ENCODE measurements at regions not wholly inside any gene's neighbourhood (a gene's known extent, or its start where the extent isn't known, plus 50 kb on each side); places are given as distances from the start of the nearest gene placed in this dataset.
A peak's percentile ranks its signal among the peaks of the same experiment; 100 is the strongest.
"Not testable (repeated sequence)": the region's sequence is repeated elsewhere in the genome, so short reads cannot be mapped to it uniquely, and the experiment has no call there.

DNA sequence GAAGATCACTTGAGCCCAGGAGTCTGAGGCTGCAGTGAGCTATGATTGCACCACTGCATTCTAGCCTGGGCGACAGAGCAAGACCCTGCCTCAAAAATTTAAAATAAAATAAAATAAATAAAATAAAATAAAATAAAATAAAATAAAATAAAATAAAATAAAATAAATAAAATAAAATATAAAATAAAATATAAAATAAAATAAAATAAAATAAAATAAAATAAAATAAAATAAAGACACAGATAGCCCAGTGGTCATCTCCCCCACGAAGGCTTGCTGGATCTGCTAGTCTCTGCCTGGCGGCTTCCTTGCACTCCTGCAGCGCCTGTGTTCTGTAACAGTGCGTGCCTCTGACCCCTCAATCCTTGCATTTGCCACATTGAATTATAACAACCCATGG lies 76.8 kb upstream of the PWP1 start:
- H3K27me3 ChIP-seq (ENCODE audit: control insufficient read depth in 1 of 2, insufficient read depth in 2 of 2, low read length in 2 of 2); DNase-seq (ENCODE audit: low spot score); H3K4me3 ChIP-seq (replicated peaks in 1 of 3; ENCODE audit: insufficient read depth in 1 of 3, low read depth in 2 of 3, low read length in 3 of 3); H3K36me3 ChIP-seq (replicated peaks in 1 of 2; ENCODE audit: control insufficient read depth in 1 of 2, insufficient read depth in 2 of 2, low read length in 2 of 2); BruUV-seq (replicated peaks); H3K27ac ChIP-seq (ENCODE audit: extremely low read length, insufficient read depth, low read length); POLR2A ChIA-PET; H3K4me2 ChIP-seq (ENCODE audit: low read depth, low read length); H3K79me2 ChIP-seq (ENCODE audit: insufficient read depth, low read length); H3K9me3 ChIP-seq (ENCODE audit: low read length); H3K9ac ChIP-seq (ENCODE audit: insufficient read depth, low read depth, low read length); H4K20me1 ChIP-seq (ENCODE audit: insufficient read depth, low read length); H2AFZ ChIP-seq (ENCODE audit: low read length); ATAC-seq; FAIRE-seq: not testable (repeated sequence)
- H3K4me1 ChIP-seq (ENCODE audit: insufficient read depth, low read length), result peaks cover 16% of the 10 kb centered on the region
- CTCF ChIA-PET (ENCODE audit: low intra/inter-chr PET ratio, low total read pairs), result interaction anchor here (1.8 to 2.7 kb wide), 2 partner anchors 474 to 477 kb away, joined by 4 to 25 read pairs; no protein-coding TSS in a partner anchor
- 62% methylated on average over 5 of the region's 5 CpGs for WGBS (ENCODE audit: low lambda C conversion rate)
- intact Hi-C loops (cut with micrococcal nuclease; ENCODE audit: unreplicated experiment) (loop anchor here (5.0 kb wide), 1 partner anchor 291 kb away; a partner anchor contains a TSS), in situ Hi-C loops (cut with HindIII; ENCODE audit: extremely low pct_ligation_motif_present, low pct_unique_long_range_greater_than_20kb) (loop anchor here (5.0 to 10.0 kb wide), 3 partner anchors 161 to 476 kb away; no protein-coding TSS in a partner anchor)

DNA sequence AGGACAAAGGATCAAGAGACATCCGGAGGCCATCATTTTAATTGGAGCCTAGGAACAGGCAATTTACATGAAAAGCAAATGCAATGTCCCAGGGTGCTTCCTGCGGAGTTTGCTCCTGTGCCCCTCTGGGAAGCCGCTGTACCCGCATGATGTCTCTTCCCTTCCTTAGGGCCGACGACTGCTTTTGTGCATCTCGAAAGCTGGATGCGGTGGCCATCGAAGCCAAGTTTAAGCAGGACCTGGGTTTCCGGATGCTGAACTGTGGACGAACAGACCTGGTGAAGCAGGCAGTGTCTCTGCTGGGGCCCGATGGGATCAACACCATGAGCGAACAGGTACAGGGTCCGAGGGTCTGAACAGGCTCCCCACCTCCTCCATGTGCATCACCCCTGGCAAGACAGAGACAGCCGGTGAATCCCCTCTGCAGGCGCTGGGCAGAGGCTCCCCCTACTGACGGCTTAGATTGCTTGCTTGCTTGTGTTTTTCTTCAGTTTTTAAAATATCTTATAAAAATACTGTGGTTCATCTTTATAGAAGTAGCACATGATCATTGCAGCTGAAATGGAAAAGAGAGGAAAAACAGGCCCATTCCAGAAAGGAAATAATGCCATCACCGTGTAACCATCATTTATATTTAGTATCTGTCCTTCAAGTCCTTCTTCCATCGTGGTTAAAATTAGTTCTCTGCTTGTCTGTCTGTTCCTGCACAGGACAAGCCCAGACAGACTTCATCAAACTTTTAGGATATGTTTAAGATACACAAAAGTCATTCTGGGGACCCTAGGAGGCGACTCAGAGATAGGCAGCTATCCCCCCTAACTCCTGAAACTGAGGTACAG lies 75.4 kb upstream of the PWP1 start:
- Histone ChIP-seq H3K27me3 (ENCODE audit: control insufficient read depth in 1 of 2, insufficient read depth in 2 of 2, low read length in 2 of 2) (no peaks in the 10 kb centered on the region; a peak in 1 of 5 replicates), H3K4me1 (ENCODE audit: insufficient read depth, low read length) (peaks cover 14% of the 10 kb centered on the region), H2AFZ (ENCODE audit: low read length) (no peak overlapping the region), H3K9ac (ENCODE audit: insufficient read depth, low read depth, low read length) (no peak overlapping the region), H3K36me3 (replicated peaks in 1 of 2; ENCODE audit: control insufficient read depth in 1 of 2, insufficient read depth in 2 of 2, low read length in 2 of 2) (no peaks in the 10 kb centered on the region), H3K79me2 (ENCODE audit: insufficient read depth, low read length) (no peaks in the 10 kb centered on the region), H4K20me1 (ENCODE audit: insufficient read depth, low read length) (no peaks in the 10 kb centered on the region; the same call in 1 of the 2 replicates), H3K4me3 (replicated peaks in 1 of 3; ENCODE audit: insufficient read depth in 1 of 3, low read depth in 2 of 3, low read length in 3 of 3) (no peak overlapping the region), H3K4me2 (ENCODE audit: low read depth, low read length) (no peak overlapping the region), H3K9me3 (ENCODE audit: low read length) (no peaks in the 10 kb centered on the region), H3K27ac (ENCODE audit: extremely low read length, insufficient read depth, low read length) (no peak overlapping the region)
- DNase-seq (ENCODE audit: low spot score) (peak; percentile 12), FAIRE-seq (no peak), ATAC-seq (peak; percentile 67)
- in situ Hi-C loops (cut with HindIII; ENCODE audit: extremely low pct_ligation_motif_present, low pct_unique_long_range_greater_than_20kb) (no loop called here), intact Hi-C loops (cut with micrococcal nuclease; ENCODE audit: unreplicated experiment) (no loop called here)
- no TSS peak for BruUV-seq (replicated peaks)
- ChIA-PET CTCF (ENCODE audit: low intra/inter-chr PET ratio, low total read pairs) (interaction anchor here (0.9 to 2.7 kb wide), 4 partner anchors 162 to 479 kb away, joined by 3 to 25 read pairs (median 5); no protein-coding TSS in a partner anchor), POLR2A (no interaction called here)
- 71% methylated on average over 18 of the region's 20 CpGs for WGBS (ENCODE audit: low lambda C conversion rate)
- TF ChIP-seq ZNF510 (CRISPR knock-in tag; IDR thresholded peaks at IDR 0.05; ENCODE audit: low read depth), result no peak
- TF ChIP-seq SIN3A (IDR thresholded peaks at IDR 0.05; ENCODE audit: borderline replicate concordance, low read depth, low read length), result no peak
- no peak for TF ChIP-seq SMYD3 (CRISPR knock-in tag; IDR thresholded peaks at IDR 0.05)
- TF ChIP-seq, protein P1, sequence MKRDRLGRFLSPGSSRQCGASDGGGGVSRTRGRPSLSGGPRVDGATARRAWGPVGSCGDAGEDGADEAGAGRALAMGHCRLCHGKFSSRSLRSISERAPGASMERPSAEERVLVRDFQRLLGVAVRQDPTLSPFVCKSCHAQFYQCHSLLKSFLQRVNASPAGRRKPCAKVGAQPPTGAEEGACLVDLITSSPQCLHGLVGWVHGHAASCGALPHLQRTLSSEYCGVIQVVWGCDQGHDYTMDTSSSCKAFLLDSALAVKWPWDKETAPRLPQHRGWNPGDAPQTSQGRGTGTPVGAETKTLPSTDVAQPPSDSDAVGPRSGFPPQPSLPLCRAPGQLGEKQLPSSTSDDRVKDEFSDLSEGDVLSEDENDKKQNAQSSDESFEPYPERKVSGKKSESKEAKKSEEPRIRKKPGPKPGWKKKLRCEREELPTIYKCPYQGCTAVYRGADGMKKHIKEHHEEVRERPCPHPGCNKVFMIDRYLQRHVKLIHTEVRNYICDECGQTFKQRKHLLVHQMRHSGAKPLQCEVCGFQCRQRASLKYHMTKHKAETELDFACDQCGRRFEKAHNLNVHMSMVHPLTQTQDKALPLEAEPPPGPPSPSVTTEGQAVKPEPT (CRISPR knock-in tag; IDR thresholded peaks at IDR 0.05; ENCODE audit: low read depth), result no peak
- no peak for TF ChIP-seq SIN3B (IDR thresholded peaks at IDR 0.05; ENCODE audit: low read length)
- TF ChIP-seq MAF1 (CRISPR knock-in tag; IDR thresholded peaks at IDR 0.05; ENCODE audit: borderline replicate concordance), result no peak
- TF ChIP-seq SUZ12 (IDR thresholded peaks at IDR 0.05; ENCODE audit: low read depth, low read length), result no peak
- no peak for TF ChIP-seq TCF12 (IDR thresholded peaks at IDR 0.05)
- TF ChIP-seq TCF12 (CRISPR knock-in tag; IDR thresholded peaks at IDR 0.05), result no peak
- peak; percentile 22 for TF ChIP-seq XRCC5 (optimal IDR thresholded peaks at IDR 0.05; ENCODE audit: low read length)
- no peak for TF ChIP-seq SMARCC2 (IDR thresholded peaks at IDR 0.05)
- no peak for TF ChIP-seq DNMT3B (CRISPR knock-in tag; conservative IDR thresholded peaks at IDR 0.05)
- no peak for TF ChIP-seq MTF1 (CRISPR knock-in tag; IDR thresholded peaks at IDR 0.05)
- no peak for TF ChIP-seq PPARG (CRISPR knock-in tag; conservative IDR thresholded peaks at IDR 0.05)
- TF ChIP-seq, protein P2, sequence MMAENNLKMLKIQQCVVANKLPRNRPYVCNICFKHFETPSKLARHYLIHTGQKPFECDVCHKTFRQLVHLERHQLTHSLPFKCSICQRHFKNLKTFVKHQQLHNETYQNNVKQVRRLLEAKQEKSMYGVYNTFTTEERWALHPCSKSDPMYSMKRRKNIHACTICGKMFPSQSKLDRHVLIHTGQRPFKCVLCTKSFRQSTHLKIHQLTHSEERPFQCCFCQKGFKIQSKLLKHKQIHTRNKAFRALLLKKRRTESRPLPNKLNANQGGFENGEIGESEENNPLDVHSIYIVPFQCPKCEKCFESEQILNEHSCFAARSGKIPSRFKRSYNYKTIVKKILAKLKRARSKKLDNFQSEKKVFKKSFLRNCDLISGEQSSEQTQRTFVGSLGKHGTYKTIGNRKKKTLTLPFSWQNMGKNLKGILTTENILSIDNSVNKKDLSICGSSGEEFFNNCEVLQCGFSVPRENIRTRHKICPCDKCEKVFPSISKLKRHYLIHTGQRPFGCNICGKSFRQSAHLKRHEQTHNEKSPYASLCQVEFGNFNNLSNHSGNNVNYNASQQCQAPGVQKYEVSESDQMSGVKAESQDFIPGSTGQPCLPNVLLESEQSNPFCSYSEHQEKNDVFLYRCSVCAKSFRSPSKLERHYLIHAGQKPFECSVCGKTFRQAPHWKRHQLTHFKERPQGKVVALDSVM (CRISPR knock-in tag; IDR thresholded peaks at IDR 0.05), result no peak
- TF ChIP-seq MXD4 (CRISPR knock-in tag; IDR thresholded peaks at IDR 0.05), result no peak
